H1 (cell line): ENCODE measurements at regions not wholly inside any gene's neighbourhood (a gene's known extent, or its start where the extent isn't known, plus 50 kb on each side); places are given as distances from the start of the nearest gene placed in this dataset.

Experiments used
- CTCF ChIA-PET: fragments of 300-600 bp; sonication (Branson Sonifier 250); formaldehyde crosslinking; loops from one replicate; lab custom pipeline; 2021; ENCODE audit not compliant: partially characterized antibody; lab: Charles Lee
- POLR2A ChIA-PET: fragments of 300-600 bp; sonication (Branson Sonifier 250); formaldehyde crosslinking; loops from one replicate; lab custom pipeline; 2021; ENCODE audit warnings: inconsistent platforms; ENCODE audit not compliant: partially characterized antibody; lab: Charles Lee
- DNase-seq, 2 experiments: peaks; one replicate each; pipeline versions ENCODE4 v3.0.0 to v3.0.0-alpha.2; 2010 to 2022; ENCODE audit warnings: low spot score in 2 of 2, low read depth in 1 of 2, mixed read lengths in 1 of 2
- FAIRE-seq: peaks from 2 replicates; lab custom pipeline; 2011; peaks lifted over from hg19 to GRCh38; lab: Jason Lieb, UNC
- H2AFZ ChIP-seq: 2 replicates; pipeline ENCODE4 v1.8.1; 2012; ENCODE audit warnings: low read length, inconsistent platforms
- H2AK5ac ChIP-seq: 2 replicates; pipeline ENCODE4 v1.6.1; 2013; ENCODE audit warnings: low read depth, low read length
- H2BK120ac ChIP-seq: replicated peaks from 2 replicates; pipeline ENCODE3; 2013; ENCODE audit warnings: low read depth, low read length, inconsistent platforms
- H2BK12ac ChIP-seq: 2 replicates; pipeline ENCODE4 v1.6.1; 2013; ENCODE audit warnings: low read depth, low read length
- H2BK15ac ChIP-seq: 2 replicates; pipeline ENCODE4 v1.6.1; 2013; ENCODE audit warnings: low read length
- H2BK20ac ChIP-seq: 2 replicates; pipeline ENCODE4 v1.6.1; 2013; ENCODE audit warnings: low read length
- H2BK5ac ChIP-seq: 2 replicates; pipeline ENCODE4 v1.6.1; 2013; ENCODE audit warnings: low read depth, low read length
- H3K14ac ChIP-seq: 2 replicates; pipeline ENCODE4 v1.6.1; 2013; ENCODE audit warnings: inconsistent platforms; ENCODE audit not compliant: insufficient read length
- H3K18ac ChIP-seq: 2 replicates; pipeline ENCODE4 v1.6.1; 2013; ENCODE audit warnings: low read length; ENCODE audit errors: extremely low read depth
- H3K23ac ChIP-seq: 2 replicates; pipeline ENCODE4 v1.6.1; 2013; ENCODE audit warnings: inconsistent platforms; ENCODE audit not compliant: insufficient read length
- H3K23me2 ChIP-seq: 2 replicates; pipeline ENCODE4 v1.6.1; 2013; ENCODE audit warnings: low read depth, low read length
- H3K27ac ChIP-seq: 2 replicates; pipeline ENCODE4 v1.6.1; 2011; ENCODE audit warnings: low read depth, low read length, inconsistent platforms
- H3K27me3 ChIP-seq, 4 experiments: replicated peaks in 1 of 4; 1 replicate in 1 of 4; 2 replicates in 3 of 4; pipeline versions ENCODE4 v1.6.1 to v1.8.1; 2011 to 2013; ENCODE audit warnings: low read length in 3 of 4, mild to moderate bottlenecking in 3 of 4, inconsistent platforms in 2 of 4, mixed read lengths in 2 of 4, moderate library complexity in 1 of 4; ENCODE audit not compliant: control insufficient read depth in 3 of 4, insufficient read depth in 3 of 4; ENCODE audit errors: extremely low read depth in 1 of 4
- H3K36me3 ChIP-seq, 4 experiments: 2 replicates each; pipeline versions ENCODE4 v1.6.1 to v1.8.1; 2011 to 2013; ENCODE audit warnings: mild to moderate bottlenecking in 4 of 4, low read length in 3 of 4, moderate library complexity in 2 of 4, control low read depth in 1 of 4, inconsistent platforms in 1 of 4; ENCODE audit not compliant: insufficient read depth in 4 of 4, control insufficient read depth in 2 of 4
- H3K4ac ChIP-seq: replicated peaks from 2 replicates; pipeline ENCODE3; 2013; ENCODE audit warnings: low read length, low read depth, mixed read lengths, inconsistent platforms; ENCODE audit not compliant: insufficient read length
- H3K4me1 ChIP-seq, 4 experiments: replicated peaks in 1 of 4; 1 replicate in 1 of 4; 2 replicates in 3 of 4; pipeline versions ENCODE4 v1.6.1 to v1.8.1; 2011 to 2013; ENCODE audit warnings: low read length in 3 of 4, inconsistent platforms in 2 of 4, mixed read lengths in 1 of 4; ENCODE audit not compliant: insufficient read depth in 4 of 4, control insufficient read depth in 3 of 4
- H3K4me2 ChIP-seq, 2 experiments: 2 replicates each; pipeline versions ENCODE4 v1.6.1 to v1.8.1; 2011 to 2013; ENCODE audit warnings: low read depth in 2 of 2, low read length in 2 of 2, control low read depth in 1 of 2, inconsistent platforms in 1 of 2, mild to moderate bottlenecking in 1 of 2; ENCODE audit not compliant: insufficient read depth in 1 of 2
- H3K4me3 ChIP-seq, 4 experiments: fragments of 200-600, 300-600 bp in 1 of 4; sonication (generic), shearing (Covaris generic), sonication (Bioruptor Twin) in 1 of 4; 2 replicates each; pipeline versions ENCODE4 v1.5.1 to v1.8.1; 2011 to 2016; ENCODE audit warnings: low read length in 4 of 4, low read depth in 3 of 4, control low read depth in 2 of 4, inconsistent platforms in 2 of 4, mild to moderate bottlenecking in 2 of 4, mixed read lengths in 1 of 4, moderate library complexity in 1 of 4; ENCODE audit not compliant: insufficient read depth in 2 of 4; ENCODE audit errors: extremely low read depth in 1 of 4
- H3K56ac ChIP-seq: replicated peaks from 2 replicates; pipeline ENCODE3; 2013; ENCODE audit warnings: low read depth, mild to moderate bottlenecking, mixed read lengths, low read length, inconsistent platforms; ENCODE audit not compliant: insufficient read length
- H3K79me1 ChIP-seq: 2 replicates; pipeline ENCODE4 v1.6.1; 2013; ENCODE audit warnings: low read depth, low read length, control low read depth
- H3K79me2 ChIP-seq, 2 experiments: 2 replicates each; pipeline versions ENCODE4 v1.6.1 to v1.8.1; 2012 to 2013; ENCODE audit warnings: low read length in 2 of 2, mild to moderate bottlenecking in 2 of 2, inconsistent platforms in 1 of 2; ENCODE audit not compliant: insufficient read depth in 2 of 2, control insufficient read depth in 1 of 2
- H3K9ac ChIP-seq, 4 experiments: replicated peaks in 1 of 4; 1 replicate in 1 of 4; 2 replicates in 3 of 4; pipeline versions ENCODE4 v1.6.1 to v1.8.1; 2011 to 2013; ENCODE audit warnings: low read depth in 3 of 4, low read length in 3 of 4, control low read depth in 2 of 4, mild to moderate bottlenecking in 2 of 4, moderate library complexity in 2 of 4, inconsistent platforms in 1 of 4; ENCODE audit errors: extremely low read depth in 1 of 4
- H3K9me3 ChIP-seq, 2 experiments: 2 replicates each; pipeline versions ENCODE4 v1.6.1 to v1.8.1; 2012 to 2013; ENCODE audit warnings: mild to moderate bottlenecking in 2 of 2, moderate library complexity in 2 of 2, control low read depth in 1 of 2, inconsistent platforms in 1 of 2, low read depth in 1 of 2, low read length in 1 of 2, mixed read lengths in 1 of 2; ENCODE audit not compliant: insufficient read depth in 2 of 2
- H4K20me1 ChIP-seq, 2 experiments: replicated peaks in 1 of 2; 2 replicates each; pipeline versions ENCODE3 to v1.8.1; 2011 to 2013; ENCODE audit warnings: inconsistent platforms in 2 of 2, low read length in 2 of 2, mild to moderate bottlenecking in 1 of 2; ENCODE audit not compliant: insufficient read depth in 2 of 2, control insufficient read depth in 1 of 2
- H4K5ac ChIP-seq: 2 replicates; pipeline ENCODE4 v1.6.1; 2013; ENCODE audit warnings: low read length, low read depth, mixed read lengths, inconsistent platforms; ENCODE audit not compliant: insufficient read length
- H4K8ac ChIP-seq: 2 replicates; pipeline ENCODE4 v1.8.0; 2013; ENCODE audit warnings: mild to moderate bottlenecking, moderate library complexity, low read length, inconsistent platforms; ENCODE audit not compliant: insufficient read depth; ENCODE audit errors: extremely low read depth
- H4K91ac ChIP-seq: replicated peaks from 2 replicates; pipeline ENCODE3; 2013; ENCODE audit warnings: low read length, mixed read lengths, inconsistent platforms; ENCODE audit not compliant: insufficient read length
- FOSL1 ChIP-seq: IDR thresholded peaks from 2 replicates; pipeline ENCODE4 v1.6.1; 2011; ENCODE audit warnings: mild to moderate bottlenecking, low read depth, low read length, moderate library complexity; ENCODE audit not compliant: insufficient read depth
- HDAC6 ChIP-seq: IDR thresholded peaks from one replicate; pipeline ENCODE4 v1.7.1; 2012; ENCODE audit warnings: low read depth, mild to moderate bottlenecking, inconsistent platforms, low read length, moderate library complexity
- KDM1A ChIP-seq: fragments of 200-600, 300-600 bp; sonication (generic); IDR thresholded peaks from 2 replicates; pipeline ENCODE4 v1.7.1; 2016; ENCODE audit warnings: mild to moderate bottlenecking, low read length, borderline replicate concordance
- WGBS, 2 experiments: shearing (Covaris generic) in 1 of 2; methylation state at CpG; one replicate each; pipeline versions ENCODE4 v1.1.6 to v1.1.7; 2013 to 2015; ENCODE audit warnings: low lambda C conversion rate in 2 of 2, mixed read lengths in 2 of 2, inconsistent platforms in 1 of 2, low coverage in 1 of 2, missing lambda C conversion rate in 1 of 2; ENCODE audit not compliant: insufficient replicate concordance in 2 of 2, insufficient coverage in 1 of 2, insufficient read length in 1 of 2; ENCODE audit errors: extremely low coverage in 1 of 2, missing lambda C conversion rate in 1 of 2; 5-methylcytosine and 5-hydroxymethylcytosine counted together

GRCh38 chr20:55159230-55159629 is 683.8 kb downstream of the DOK5 start:
- H3K4me2 ChIP-seq = no peak overlapping the region
- no peaks in the 10 kb centered on the region for H3K79me1 ChIP-seq
- no peak overlapping the region for H3K14ac ChIP-seq
- H2AFZ ChIP-seq = no peak overlapping the region
- no peak overlapping the region for H2BK5ac ChIP-seq
- H2BK15ac ChIP-seq = no peak overlapping the region
- no peak overlapping the region for H4K8ac ChIP-seq
- WGBS, 2 experiments = 95% methylated on average over 3 of the region's 3 CpGs; no CpG with 5 or more reads in 1 of the 2 experiments
- H3K27ac ChIP-seq = no peak overlapping the region
- no peaks in the 10 kb centered on the region for H3K23me2 ChIP-seq
- DNase-seq = no peak
- H4K91ac ChIP-seq = no peak overlapping the region
- H3K27me3 ChIP-seq = no peaks in the 10 kb centered on the region
- ChIA-PET POLR2A (no interaction called here), CTCF (no interaction called here)
- H3K23ac ChIP-seq = no peak overlapping the region
- no peaks in the 10 kb centered on the region; a peak in 1 of 4 replicates for H3K9me3 ChIP-seq
- no peak overlapping the region for H2BK12ac ChIP-seq
- no peaks in the 10 kb centered on the region for H3K36me3 ChIP-seq
- H3K79me2 ChIP-seq = no peaks in the 10 kb centered on the region
- H3K9ac ChIP-seq = no peak overlapping the region
- no peak overlapping the region for H3K4ac ChIP-seq
- no peak overlapping the region for H4K5ac ChIP-seq
- no peak overlapping the region for H2BK120ac ChIP-seq
- no peak for TF ChIP-seq KDM1A
- TF ChIP-seq FOSL1 = no peak
- TF ChIP-seq HDAC6 = no peak
- no peak overlapping the region for H3K56ac ChIP-seq
- no peak overlapping the region for H3K18ac ChIP-seq
- no peak overlapping the region for H3K4me3 ChIP-seq
- H3K4me1 ChIP-seq = no peaks in the 10 kb centered on the region
- no peaks in the 10 kb centered on the region for H4K20me1 ChIP-seq
- H2BK20ac ChIP-seq = no peak overlapping the region
- no peak overlapping the region for H2AK5ac ChIP-seq
- no peak for FAIRE-seq
